Sigmoid colon (tissue), 4 donors: ENCODE measurements at regions not wholly inside any gene's neighbourhood (a gene's known extent, or its start where the extent isn't known, plus 50 kb on each side); places are given as distances from the start of the nearest gene placed in this dataset.

Experiments
- POLR2A ChIP-seq, 2 donors: fragments of 450-650 bp; IDR thresholded peaks; one replicate each; pipeline ENCODE4 v1.6.1; 2016; ENCODE audit warnings: antibody characterized with exemption in 2 of 2, mild to moderate bottlenecking in 2 of 2, moderate library complexity in 2 of 2
- POLR2AphosphoS5 ChIP-seq, 4 donors: sonication (generic); formaldehyde crosslinking; IDR thresholded peaks; one replicate each; pipeline ENCODE4 v1.6.1; 2017; ENCODE audit warnings: antibody characterized with exemption in 4 of 4
- TF ChIP-seq, protein P1 (sequence below), 4 experiments: fragments of 450-650 bp in 3 of 4; fragments of 200-600 bp in 1 of 4; IDR thresholded peaks; one replicate each; pipeline ENCODE4 v1.5.1; 2016 to 2019; ENCODE audit warnings: antibody characterized with exemption in 4 of 4, mild to moderate bottlenecking in 3 of 4, moderate library complexity in 2 of 4

DNA sequence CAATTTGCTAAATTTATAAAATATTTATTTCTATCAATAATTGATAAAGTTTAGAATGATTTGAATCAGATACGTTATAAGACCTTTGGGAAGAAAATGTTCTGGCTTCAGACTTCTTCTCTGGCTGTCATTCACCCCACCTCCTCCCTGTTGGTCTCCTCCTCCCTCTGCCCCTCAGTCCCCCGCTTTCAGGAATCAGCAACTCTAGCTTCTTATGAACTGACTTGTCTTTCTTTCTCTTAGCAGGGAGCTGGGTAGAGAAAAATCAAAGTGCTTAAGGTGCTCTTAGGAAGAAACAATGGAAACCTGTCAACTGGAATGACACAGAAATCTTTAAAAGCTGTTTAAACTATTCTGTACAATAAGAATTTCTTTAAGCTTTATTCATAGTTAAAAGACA lies 71.3 kb upstream of the ETV3 start:
- TF ChIP-seq, protein P1, sequence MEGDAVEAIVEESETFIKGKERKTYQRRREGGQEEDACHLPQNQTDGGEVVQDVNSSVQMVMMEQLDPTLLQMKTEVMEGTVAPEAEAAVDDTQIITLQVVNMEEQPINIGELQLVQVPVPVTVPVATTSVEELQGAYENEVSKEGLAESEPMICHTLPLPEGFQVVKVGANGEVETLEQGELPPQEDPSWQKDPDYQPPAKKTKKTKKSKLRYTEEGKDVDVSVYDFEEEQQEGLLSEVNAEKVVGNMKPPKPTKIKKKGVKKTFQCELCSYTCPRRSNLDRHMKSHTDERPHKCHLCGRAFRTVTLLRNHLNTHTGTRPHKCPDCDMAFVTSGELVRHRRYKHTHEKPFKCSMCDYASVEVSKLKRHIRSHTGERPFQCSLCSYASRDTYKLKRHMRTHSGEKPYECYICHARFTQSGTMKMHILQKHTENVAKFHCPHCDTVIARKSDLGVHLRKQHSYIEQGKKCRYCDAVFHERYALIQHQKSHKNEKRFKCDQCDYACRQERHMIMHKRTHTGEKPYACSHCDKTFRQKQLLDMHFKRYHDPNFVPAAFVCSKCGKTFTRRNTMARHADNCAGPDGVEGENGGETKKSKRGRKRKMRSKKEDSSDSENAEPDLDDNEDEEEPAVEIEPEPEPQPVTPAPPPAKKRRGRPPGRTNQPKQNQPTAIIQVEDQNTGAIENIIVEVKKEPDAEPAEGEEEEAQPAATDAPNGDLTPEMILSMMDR (IDR thresholded peaks at IDR 0.05), result no peak
- TF ChIP-seq POLR2AphosphoS5 (IDR thresholded peaks at IDR 0.05), result no peak
- TF ChIP-seq POLR2A (IDR thresholded peaks at IDR 0.05), result no peak
